ENCODE measurements at regions not wholly inside any gene's neighbourhood (a gene's known extent, or its start where the extent isn't known, plus 50 kb on each side); places are given as distances from the start of the nearest gene placed in this dataset.

DNA sequence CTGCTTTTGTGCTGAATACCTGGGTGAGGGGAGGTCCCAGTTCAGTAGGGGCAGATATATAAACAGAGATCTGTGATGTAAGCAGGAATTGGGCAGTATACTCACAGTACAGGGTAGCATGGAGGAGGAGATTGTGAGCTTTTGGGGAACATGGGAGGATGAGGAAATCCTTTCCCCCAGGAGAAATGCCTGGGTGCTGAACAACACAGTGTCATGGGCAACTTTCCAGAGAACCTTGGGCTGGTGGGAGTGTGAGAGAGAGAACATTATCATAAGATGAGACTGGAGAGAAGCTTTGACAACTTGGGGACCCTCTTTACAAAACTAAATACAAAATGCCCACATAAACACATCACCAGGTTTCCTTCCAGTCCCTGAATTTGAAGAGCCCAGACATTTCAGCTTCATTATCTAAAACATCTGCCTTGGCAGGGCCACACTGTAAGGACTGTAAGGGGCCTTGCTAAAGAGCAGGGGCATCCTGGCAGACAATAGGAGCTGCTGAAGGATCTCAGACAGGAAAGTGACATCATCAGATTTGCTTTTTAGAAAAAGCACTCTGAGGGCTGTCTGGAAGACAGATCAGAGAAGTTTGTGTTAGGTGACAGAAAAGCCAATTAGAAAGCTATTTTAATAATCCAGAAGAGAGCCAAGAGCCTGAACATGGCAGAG lies 105.1 kb upstream of the FOXN2 start:
- TF ChIP-seq CTCF (IDR thresholded peaks at IDR 0.05; ENCODE audit: poor library complexity) (no peak), EZH2 (IDR thresholded peaks at IDR 0.05; ENCODE audit: borderline replicate concordance) (no peak)

All from hepatocyte (in vitro differentiated cells).